ENCODE measurements at regions not wholly inside any gene's neighbourhood (a gene's known extent, or its start where the extent isn't known, plus 50 kb on each side); places are given as distances from the start of the nearest gene placed in this dataset.

- Mint-ChIP-seq H3K36me3 (ENCODE audit: low read depth) (no peaks in the 10 kb centered on the region), H3K4me3 (no peak overlapping the region), H3K27me3 (ENCODE audit: low read depth, poor library complexity) (peaks cover 12% of the 10 kb centered on the region), H3K27ac (no peak overlapping the region), H3K9me3 (no peaks in the 10 kb centered on the region), H3K4me1 (no peaks in the 10 kb centered on the region)
- no peak for TF ChIP-seq CTCF (IDR thresholded peaks at IDR 0.05)
- no peak for DNase-seq
These were observed 122.0 kb upstream of the PRKCQ start for GRCh38 chr10:6702030-6702429.

GRCh38 chr10:6701289-6701688 is 121.2 kb upstream of the PRKCQ start:
- no peaks in the 10 kb centered on the region for H3K9me3 Mint-ChIP-seq
- DNase-seq: peak; percentile 9
- no peaks in the 10 kb centered on the region for H3K4me1 Mint-ChIP-seq
- H3K27ac Mint-ChIP-seq: no peak overlapping the region
- H3K27me3 Mint-ChIP-seq (ENCODE audit: low read depth, poor library complexity): peaks cover 15% of the 10 kb centered on the region
- TF ChIP-seq CTCF (IDR thresholded peaks at IDR 0.05): peak; percentile 10
- H3K36me3 Mint-ChIP-seq (ENCODE audit: low read depth): no peaks in the 10 kb centered on the region
- no peak overlapping the region for H3K4me3 Mint-ChIP-seq

GRCh38 chr10:6700066-6700465 is 120.0 kb upstream of the PRKCQ start:
- no peak overlapping the region for H3K27ac Mint-ChIP-seq
- H3K9me3 Mint-ChIP-seq: no peaks in the 10 kb centered on the region
- DNase-seq: no peak
- H3K36me3 Mint-ChIP-seq (ENCODE audit: low read depth): no peaks in the 10 kb centered on the region
- no peak for TF ChIP-seq CTCF (IDR thresholded peaks at IDR 0.05)
- H3K4me1 Mint-ChIP-seq: no peaks in the 10 kb centered on the region
- peaks cover 15% of the 10 kb centered on the region for H3K27me3 Mint-ChIP-seq (ENCODE audit: low read depth, poor library complexity)
- H3K4me3 Mint-ChIP-seq: no peak overlapping the region

GRCh38 chr10:6699336-6699735 is 119.3 kb upstream of the PRKCQ start:
- Mint-ChIP-seq H3K27ac (no peak overlapping the region), H3K4me3 (no peak overlapping the region), H3K4me1 (no peaks in the 10 kb centered on the region), H3K9me3 (no peaks in the 10 kb centered on the region), H3K27me3 (ENCODE audit: low read depth, poor library complexity) (peaks cover 19% of the 10 kb centered on the region), H3K36me3 (ENCODE audit: low read depth) (no peaks in the 10 kb centered on the region)
- no peak for DNase-seq
- TF ChIP-seq CTCF (IDR thresholded peaks at IDR 0.05): no peak

- no peak for TF ChIP-seq CTCF (IDR thresholded peaks at IDR 0.05)
- DNase-seq: no peak
- Mint-ChIP-seq H3K9me3 (no peaks in the 10 kb centered on the region), H3K27ac (no peak overlapping the region), H3K4me3 (no peak overlapping the region), H3K4me1 (no peaks in the 10 kb centered on the region), H3K36me3 (ENCODE audit: low read depth) (no peaks in the 10 kb centered on the region), H3K27me3 (ENCODE audit: low read depth, poor library complexity) (peaks cover 7% of the 10 kb centered on the region)
These were observed 115.4 kb upstream of the PRKCQ start for GRCh38 chr10:6695519-6695918.

GRCh38 chr10:6694447-6695140 is 114.5 kb upstream of the PRKCQ start:
- H3K36me3 Mint-ChIP-seq (ENCODE audit: low read depth): no peaks in the 10 kb centered on the region
- H3K27me3 Mint-ChIP-seq (ENCODE audit: low read depth, poor library complexity): peaks cover 7% of the 10 kb centered on the region
- H3K9me3 Mint-ChIP-seq: no peaks in the 10 kb centered on the region
- TF ChIP-seq CTCF (IDR thresholded peaks at IDR 0.05): no peak
- DNase-seq: no peak
- H3K27ac Mint-ChIP-seq: no peak overlapping the region
- H3K4me3 Mint-ChIP-seq: no peak overlapping the region
- no peaks in the 10 kb centered on the region for H3K4me1 Mint-ChIP-seq

Data from nephron progenitor cell (in vitro differentiated cells).